Neural cell (in vitro differentiated cells): ENCODE measurements at regions not wholly inside any gene's neighbourhood (a gene's known extent, or its start where the extent isn't known, plus 50 kb on each side); places are given as distances from the start of the nearest gene placed in this dataset.

Source experiments
- H2AFZ ChIP-seq: fragments of 200-600, 300-800 bp; sonication (generic), shearing (Covaris generic); 2 replicates; pipeline ENCODE4 v1.6.0; 2014; ENCODE audit warnings: low read depth, mild to moderate bottlenecking, antibody characterized with exemption, low read length, moderate library complexity
- H3F3A ChIP-seq: fragments of 200-600 bp; shearing (Covaris generic); 2 replicates; pipeline ENCODE4 v1.6.1; 2016; ENCODE audit warnings: mild to moderate bottlenecking, moderate library complexity, mixed read lengths, antibody characterized with exemption, low read length; ENCODE audit not compliant: insufficient read depth, poor library complexity, severe bottlenecking
- H3K27ac ChIP-seq: fragments of 200-600, 300-800 bp; sonication (generic), shearing (Covaris generic); 2 replicates; pipeline ENCODE4 v1.5.1; 2014; ENCODE audit warnings: mild to moderate bottlenecking, low read length, moderate library complexity
- H3K27me3 ChIP-seq: fragments of 300-800, 200-600 bp; sonication (generic), shearing (Covaris generic); 2 replicates; pipeline ENCODE4 v1.6.0; 2014; ENCODE audit warnings: mild to moderate bottlenecking, low read depth, low read length, moderate library complexity; ENCODE audit not compliant: insufficient read depth
- H3K36me3 ChIP-seq: fragments of 300-800, 200-600 bp; sonication (generic), shearing (Covaris generic); 2 replicates; pipeline ENCODE4 v1.5.1; 2014; ENCODE audit warnings: mild to moderate bottlenecking, antibody characterized with exemption, low read length, moderate library complexity; ENCODE audit not compliant: insufficient read depth
- H3K4me2 ChIP-seq: fragments of 300-800, 200-600 bp; sonication (generic), shearing (Covaris generic); 2 replicates; pipeline ENCODE4 v1.6.0; 2014; ENCODE audit warnings: mild to moderate bottlenecking, low read length
- H3K4me3 ChIP-seq: fragments of 300-800, 200-600 bp; sonication (generic), shearing (Covaris generic); 2 replicates; pipeline ENCODE4 v1.5.1; 2014; ENCODE audit warnings: mild to moderate bottlenecking, low read length, moderate library complexity
- H3K79me2 ChIP-seq: fragments of 200-600 bp; shearing (Covaris generic); replicated peaks from 2 replicates; pipeline ENCODE4 v1.6.0; 2014; ENCODE audit warnings: mild to moderate bottlenecking, low read length, moderate library complexity; ENCODE audit not compliant: insufficient read depth
- H3K9ac ChIP-seq: fragments of 300-800, 200-600 bp; sonication (generic), shearing (Covaris generic); 2 replicates; pipeline ENCODE4 v1.6.1; 2016; ENCODE audit warnings: mild to moderate bottlenecking, low read length, mixed read lengths
- H3K9me2 ChIP-seq: fragments of 200-600 bp; shearing (Covaris generic); 2 replicates; pipeline ENCODE4 v1.6.1; 2016; ENCODE audit warnings: mild to moderate bottlenecking, low read length, mixed read lengths; ENCODE audit not compliant: insufficient read depth
- H3K9me3 ChIP-seq: fragments of 200-600, 300-800 bp; sonication (generic), shearing (Covaris generic); 2 replicates; pipeline ENCODE4 v1.6.1; 2016; ENCODE audit warnings: mild to moderate bottlenecking, mixed run types, low read length, moderate library complexity, mixed read lengths
- H4K20me1 ChIP-seq: fragments of 200-600 bp; shearing (Covaris generic); 2 replicates; pipeline ENCODE4 v1.6.1; 2016; ENCODE audit warnings: mild to moderate bottlenecking, mixed run types; ENCODE audit not compliant: insufficient read depth
- CTCF ChIP-seq: fragments of 450-650 bp; IDR thresholded peaks from 2 replicates; pipeline ENCODE4 v1.5.1; 2014; ENCODE audit warnings: antibody characterized with exemption, mild to moderate bottlenecking, moderate library complexity; ENCODE audit not compliant: poor library complexity, severe bottlenecking
- EP300 ChIP-seq: fragments of 450-650 bp; conservative IDR thresholded peaks from 2 replicates; pipeline ENCODE4 v1.6.1; 2014; ENCODE audit warnings: antibody characterized with exemption, mild to moderate bottlenecking, moderate library complexity; ENCODE audit not compliant: poor library complexity, severe bottlenecking
- EZH2 ChIP-seq: fragments of 200-600, 300-800 bp; shearing (Covaris generic), sonication (generic); IDR thresholded peaks from 2 replicates; pipeline ENCODE4 v1.6.1; 2014; ENCODE audit warnings: antibody characterized with exemption, low read length, borderline replicate concordance, mild to moderate bottlenecking; ENCODE audit not compliant: insufficient read depth, poor library complexity, severe bottlenecking
- MXI1 ChIP-seq: fragments of 450-650 bp; conservative IDR thresholded peaks from 2 replicates; pipeline ENCODE4 v1.6.1; 2014; ENCODE audit warnings: antibody characterized with exemption, mild to moderate bottlenecking; ENCODE audit not compliant: poor library complexity, severe bottlenecking
- POLR2AphosphoS5 ChIP-seq: IDR thresholded peaks from 2 replicates; pipeline ENCODE4 v1.6.1; 2012
- RAD21 ChIP-seq: fragments of 450-650 bp; conservative IDR thresholded peaks from 2 replicates; pipeline ENCODE4 v1.6.1; 2014; ENCODE audit warnings: antibody characterized with exemption, mild to moderate bottlenecking, moderate library complexity
- REST ChIP-seq: IDR thresholded peaks from 2 replicates; pipeline ENCODE4 v1.6.1; 2012; ENCODE audit warnings: borderline replicate concordance
- SMC3 ChIP-seq: fragments of 450-650 bp; conservative IDR thresholded peaks from 2 replicates; pipeline ENCODE4 v1.6.1; 2014; ENCODE audit warnings: antibody characterized with exemption, mild to moderate bottlenecking, moderate library complexity; ENCODE audit not compliant: poor library complexity
- TAF1 ChIP-seq: IDR thresholded peaks from 2 replicates; pipeline ENCODE4 v1.6.1; 2012; ENCODE audit warnings: low read depth

- H3K9ac ChIP-seq, result no peak overlapping the region
- H3K9me3 ChIP-seq, result no peaks in the 10 kb centered on the region
- no peak overlapping the region for H3K27ac ChIP-seq
- no peak overlapping the region for H2AFZ ChIP-seq
- H3K27me3 ChIP-seq, result no peaks in the 10 kb centered on the region
- no peaks in the 10 kb centered on the region for H4K20me1 ChIP-seq
- TF ChIP-seq TAF1 (no peak), RAD21 (no peak), REST (no peak), MXI1 (no peak), EP300 (no peak), EZH2 (no peak), SMC3 (no peak)
- H3K4me2 ChIP-seq, result no peak overlapping the region
- no peaks in the 10 kb centered on the region for H3F3A ChIP-seq
- no peaks in the 10 kb centered on the region for H3K79me2 ChIP-seq
- no peaks in the 10 kb centered on the region for H3K9me2 ChIP-seq
- no peaks in the 10 kb centered on the region for H3K36me3 ChIP-seq
- no peak overlapping the region for H3K4me3 ChIP-seq
Observed at GRCh38 chr18:41646915-41647620, 308.0 kb upstream of the PIK3C3 start.

- Histone ChIP-seq H3K27me3 (no peaks in the 10 kb centered on the region), H3K9ac (no peak overlapping the region), H4K20me1 (no peaks in the 10 kb centered on the region), H3K79me2 (no peaks in the 10 kb centered on the region), H3K9me2 (no peaks in the 10 kb centered on the region), H3K4me3 (no peak overlapping the region), H3K9me3 (no peaks in the 10 kb centered on the region), H3K4me2 (no peak overlapping the region), H2AFZ (no peak overlapping the region), H3K36me3 (no peaks in the 10 kb centered on the region), H3F3A (no peaks in the 10 kb centered on the region), H3K27ac (no peak overlapping the region)
- TF ChIP-seq EZH2, result no peak
- TF ChIP-seq RAD21, result no peak
- TF ChIP-seq MXI1, result no peak
- no peak for TF ChIP-seq REST
- no peak for TF ChIP-seq CTCF
- no peak for TF ChIP-seq SMC3
- TF ChIP-seq POLR2AphosphoS5, result no peak
- TF ChIP-seq TAF1, result no peak
- TF ChIP-seq EP300, result no peak
Observed at GRCh38 chr18:41645589-41646360, 309.3 kb upstream of the PIK3C3 start.
